Caco-2 (cell line): ENCODE measurements at regions not wholly inside any gene's neighbourhood (a gene's known extent, or its start where the extent isn't known, plus 50 kb on each side); places are given as distances from the start of the nearest gene placed in this dataset.

Experiments
- BruUV-seq: library from RNA; stranded (reverse); fragments of 400-500 nt; replicated peaks from 2 replicates; lab custom pipeline; 2021; lab: Mats Ljungman, UMichigan
- CTCF ChIA-PET: fragments of 300-600 bp; sonication (Branson Sonifier 250); formaldehyde crosslinking; loops from one replicate; lab custom pipeline; 2022; ENCODE audit warnings: antibody characterized with exemption; lab: Charles Lee
- POLR2A ChIA-PET: fragments of 300-600 bp; sonication (Branson Sonifier 250); formaldehyde crosslinking; loops from one replicate; lab custom pipeline; 2022; ENCODE audit warnings: antibody characterized with exemption; lab: Charles Lee
- DNase-seq, 2 experiments: peaks; one replicate each; pipeline versions ENCODE4 v3.0.0 to v3.0.0-alpha.2; 2020 to 2022
- H3K27me3 ChIP-seq: replicated peaks from 2 replicates; pipeline ENCODE4 v1.6.0; 2011; ENCODE audit warnings: low read length; ENCODE audit not compliant: control insufficient read depth, insufficient read depth
- H3K36me3 ChIP-seq: 2 replicates; pipeline ENCODE4 v1.5.1; 2011; ENCODE audit warnings: low read length; ENCODE audit not compliant: control insufficient read depth, insufficient read depth
- H3K4me1 ChIP-seq: fragments of 250-450 bp; sonication (Bioruptor Pico); 2 replicates; pipeline ENCODE4 v1.5.1; 2020; ENCODE audit warnings: mild to moderate bottlenecking
- H3K4me3 ChIP-seq: 2 replicates; pipeline ENCODE4 v1.5.1; 2011; ENCODE audit warnings: low read depth, mild to moderate bottlenecking, control low read depth, low read length
- H3K9me3 ChIP-seq: fragments of 250-450 bp; sonication (Bioruptor Pico); 2 replicates; pipeline ENCODE4 v1.5.1; 2020; ENCODE audit warnings: mild to moderate bottlenecking, moderate library complexity
- H3K27ac Mint-ChIP-seq: one replicate; pipeline ENCODE4 v1.8.0; 2022; ENCODE audit warnings: mixed read lengths; ENCODE audit not compliant: unreplicated experiment
- H3K27me3 Mint-ChIP-seq: one replicate; pipeline ENCODE4 v1.8.0; 2022; ENCODE audit warnings: mixed read lengths; ENCODE audit not compliant: insufficient read depth, unreplicated experiment
- H3K36me3 Mint-ChIP-seq: one replicate; pipeline ENCODE4 v1.8.0; 2022; ENCODE audit warnings: mild to moderate bottlenecking, mixed read lengths; ENCODE audit not compliant: insufficient read depth, unreplicated experiment
- H3K4me1 Mint-ChIP-seq: one replicate; pipeline ENCODE4 v1.8.0; 2022; ENCODE audit warnings: low read depth, mixed read lengths; ENCODE audit not compliant: unreplicated experiment
- H3K4me3 Mint-ChIP-seq: one replicate; pipeline ENCODE4 v1.8.0; 2022; ENCODE audit warnings: mild to moderate bottlenecking, moderate library complexity, mixed read lengths; ENCODE audit not compliant: unreplicated experiment
- H3K9me3 Mint-ChIP-seq: one replicate; pipeline ENCODE4 v1.8.0; 2022; ENCODE audit warnings: mixed read lengths; ENCODE audit not compliant: unreplicated experiment
- intact Hi-C: fragments of 100-400 bp; cut with micrococcal nuclease; formaldehyde crosslinking; loops from one replicate; pipeline ENCODE4 v1.10.0; 2022; ENCODE audit not compliant: unreplicated experiment
- TF ChIP-seq, protein P1 (sequence below), 2 experiments: fragments of 200-600 bp in 1 of 2; IDR thresholded peaks; 1 replicate in 1 of 2; 2 replicates in 1 of 2; pipeline versions ENCODE4 v1.5.1 to v1.8.0; 2011 to 2022; ENCODE audit warnings: antibody characterized with exemption in 1 of 2, control low read depth in 1 of 2, inconsistent platforms in 1 of 2, low read depth in 1 of 2, low read length in 1 of 2, mild to moderate bottlenecking in 1 of 2, moderate library complexity in 1 of 2; ENCODE audit not compliant: insufficient read depth in 1 of 2, severe bottlenecking in 1 of 2, unreplicated experiment in 1 of 2

- no peaks in the 10 kb centered on the region for H3K36me3 ChIP-seq
- no peaks in the 10 kb centered on the region for H3K9me3 ChIP-seq
- H3K4me3 ChIP-seq, result no peak overlapping the region
- BruUV-seq, result no TSS peak
- Mint-ChIP-seq H3K27ac (no peak overlapping the region), H3K9me3 (no peaks in the 10 kb centered on the region), H3K4me1 (no peaks in the 10 kb centered on the region), H3K36me3 (no peaks in the 10 kb centered on the region), H3K27me3 (peaks cover 13% of the 10 kb centered on the region), H3K4me3 (no peak overlapping the region)
- H3K4me1 ChIP-seq, result no peaks in the 10 kb centered on the region
- peak in 1 of 2 experiments; percentile 28 for DNase-seq
- ChIA-PET POLR2A (no interaction called here), CTCF (no interaction called here)
- TF ChIP-seq, protein P1, sequence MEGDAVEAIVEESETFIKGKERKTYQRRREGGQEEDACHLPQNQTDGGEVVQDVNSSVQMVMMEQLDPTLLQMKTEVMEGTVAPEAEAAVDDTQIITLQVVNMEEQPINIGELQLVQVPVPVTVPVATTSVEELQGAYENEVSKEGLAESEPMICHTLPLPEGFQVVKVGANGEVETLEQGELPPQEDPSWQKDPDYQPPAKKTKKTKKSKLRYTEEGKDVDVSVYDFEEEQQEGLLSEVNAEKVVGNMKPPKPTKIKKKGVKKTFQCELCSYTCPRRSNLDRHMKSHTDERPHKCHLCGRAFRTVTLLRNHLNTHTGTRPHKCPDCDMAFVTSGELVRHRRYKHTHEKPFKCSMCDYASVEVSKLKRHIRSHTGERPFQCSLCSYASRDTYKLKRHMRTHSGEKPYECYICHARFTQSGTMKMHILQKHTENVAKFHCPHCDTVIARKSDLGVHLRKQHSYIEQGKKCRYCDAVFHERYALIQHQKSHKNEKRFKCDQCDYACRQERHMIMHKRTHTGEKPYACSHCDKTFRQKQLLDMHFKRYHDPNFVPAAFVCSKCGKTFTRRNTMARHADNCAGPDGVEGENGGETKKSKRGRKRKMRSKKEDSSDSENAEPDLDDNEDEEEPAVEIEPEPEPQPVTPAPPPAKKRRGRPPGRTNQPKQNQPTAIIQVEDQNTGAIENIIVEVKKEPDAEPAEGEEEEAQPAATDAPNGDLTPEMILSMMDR (IDR thresholded peaks at IDR 0.05; ENCODE audit: insufficient read depth in 1 of 2, low read depth in 1 of 2, low read length in 1 of 2, severe bottlenecking in 1 of 2, unreplicated experiment in 1 of 2), result no peak
- intact Hi-C loops, result no loop called here
- H3K27me3 ChIP-seq, result no peaks in the 10 kb centered on the region
Measured at GRCh38 chr11:134480136-134480712, 68.2 kb upstream of the B3GAT1 start.

- Mint-ChIP-seq H3K27ac (no peak overlapping the region), H3K9me3 (no peaks in the 10 kb centered on the region), H3K27me3 (peaks cover 15% of the 10 kb centered on the region), H3K36me3 (no peaks in the 10 kb centered on the region), H3K4me3 (no peak overlapping the region), H3K4me1 (no peaks in the 10 kb centered on the region)
- intact Hi-C loops, result no loop called here
- ChIA-PET POLR2A (no interaction called here), CTCF (no interaction called here)
- no TSS peak for BruUV-seq
- Histone ChIP-seq H3K4me1 (no peaks in the 10 kb centered on the region), H3K9me3 (no peaks in the 10 kb centered on the region), H3K4me3 (no peak overlapping the region), H3K27me3 (no peaks in the 10 kb centered on the region), H3K36me3 (no peaks in the 10 kb centered on the region)
- DNase-seq, result no peak
- TF ChIP-seq, protein P1 (IDR thresholded peaks at IDR 0.05; ENCODE audit: insufficient read depth in 1 of 2, low read depth in 1 of 2, low read length in 1 of 2, severe bottlenecking in 1 of 2, unreplicated experiment in 1 of 2), result no peak
Measured at GRCh38 chr11:134479206-134480135, 67.4 kb upstream of the B3GAT1 start.

DNA sequence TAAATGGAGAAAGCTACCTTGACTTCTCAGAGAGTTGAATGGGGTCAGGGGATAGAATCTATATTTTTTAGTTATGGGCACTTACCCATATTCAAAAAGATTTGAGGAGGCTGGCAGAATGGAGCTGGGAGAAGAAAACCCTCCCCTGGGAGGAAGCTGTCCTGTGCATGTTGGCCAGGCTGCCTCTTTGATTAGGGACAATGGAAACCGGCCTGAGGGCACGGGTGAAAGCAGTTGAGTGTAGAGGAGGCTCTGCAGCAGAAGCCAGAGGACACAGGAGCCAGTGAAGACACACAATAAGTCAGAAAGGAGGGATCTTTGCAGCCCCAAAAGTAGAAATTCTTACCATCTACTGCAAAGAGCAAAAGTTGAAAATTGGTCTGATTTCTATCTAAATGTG is 66.6 kb upstream of the B3GAT1 start:
- BruUV-seq, result no TSS peak
- Mint-ChIP-seq H3K4me3 (no peak overlapping the region), H3K36me3 (no peaks in the 10 kb centered on the region), H3K27me3 (peaks cover 15% of the 10 kb centered on the region), H3K4me1 (no peaks in the 10 kb centered on the region), H3K27ac (no peak overlapping the region), H3K9me3 (no peaks in the 10 kb centered on the region)
- H3K36me3 ChIP-seq, result no peaks in the 10 kb centered on the region
- H3K4me1 ChIP-seq, result no peaks in the 10 kb centered on the region
- TF ChIP-seq, protein P1 (IDR thresholded peaks at IDR 0.05; ENCODE audit: insufficient read depth in 1 of 2, low read depth in 1 of 2, low read length in 1 of 2, severe bottlenecking in 1 of 2, unreplicated experiment in 1 of 2), result no peak
- ChIA-PET POLR2A (no interaction called here), CTCF (no interaction called here)
- H3K4me3 ChIP-seq, result no peak overlapping the region
- intact Hi-C loops, result no loop called here
- DNase-seq, result no peak
- no peaks in the 10 kb centered on the region for H3K9me3 ChIP-seq
- H3K27me3 ChIP-seq, result no peaks in the 10 kb centered on the region
